H1 (cell line): ENCODE measurements at regions not wholly inside any gene's neighbourhood (a gene's known extent, or its start where the extent isn't known, plus 50 kb on each side); places are given as distances from the start of the nearest gene placed in this dataset.

Experiments used
- CHD1 ChIP-seq: IDR thresholded peaks from 2 replicates; pipeline ENCODE4 v1.6.1; 2012; ENCODE audit warnings: low read depth, low read length, improper control_type of control experiment
- PHF8 ChIP-seq: fragments of 200-600 bp; sonication (generic); conservative IDR thresholded peaks from 2 replicates; pipeline ENCODE4 v1.7.1; 2012; ENCODE audit warnings: low read depth, mild to moderate bottlenecking, inconsistent platforms, low read length, moderate library complexity
- RAD21 ChIP-seq, 2 experiments: IDR thresholded peaks in 1 of 2; conservative IDR thresholded peaks in 1 of 2; 2 replicates each; pipeline ENCODE4 v1.6.1; 2011; ENCODE audit warnings: low read depth in 2 of 2, low read length in 2 of 2, improper control_type of control experiment in 1 of 2, inconsistent platforms in 1 of 2, mild to moderate bottlenecking in 1 of 2, moderate library complexity in 1 of 2

DNA sequence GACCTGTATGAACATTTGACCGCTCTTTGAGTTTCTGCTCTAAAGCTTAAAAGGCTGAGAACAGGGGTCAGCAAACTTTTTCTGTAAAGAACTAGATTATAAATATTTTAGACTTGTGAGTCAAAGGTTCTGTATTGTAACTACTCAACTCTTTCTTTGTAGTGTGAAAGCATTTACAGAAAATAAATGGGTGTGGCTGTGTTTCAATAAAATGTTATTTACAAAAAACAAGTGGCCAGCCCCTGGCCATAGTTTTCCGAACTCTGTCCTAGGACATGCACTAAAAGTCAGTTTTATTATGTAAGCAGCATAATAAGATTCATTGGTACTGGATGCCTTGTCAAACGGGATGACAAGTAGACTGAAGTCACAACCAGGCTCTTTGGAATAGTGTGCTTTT, 434.9 kb downstream of the ZEB2 start (continued):
- TF ChIP-seq CHD1 (no peak), PHF8 (no peak), RAD21 (IDR thresholded peaks at IDR 0.05 in 1 of 2, conservative IDR thresholded peaks at IDR 0.05 in 1 of 2; ENCODE audit: low read depth in 2 of 2, low read length in 2 of 2) (no peak)
